NB4 (cell line): ENCODE measurements at regions not wholly inside any gene's neighbourhood (a gene's known extent, or its start where the extent isn't known, plus 50 kb on each side); places are given as distances from the start of the nearest gene placed in this dataset.
"Not testable (repeated sequence)": the region's sequence is repeated elsewhere in the genome, so short reads cannot be mapped to it uniquely, and the experiment has no call there.

Experiments
- DNase-seq: peaks from one replicate; pipeline ENCODE4 v3.0.0; 2010; ENCODE audit warnings: low read depth
- H3K4me3 ChIP-seq: one replicate; pipeline ENCODE4 v1.5.1; 2011; ENCODE audit warnings: mild to moderate bottlenecking, low read depth, low read length, moderate library complexity
- CTCF ChIP-seq: IDR thresholded peaks from one replicate; pipeline ENCODE4 v1.5.1; 2012; ENCODE audit warnings: low read depth, low read length
- MAX ChIP-seq: IDR thresholded peaks from 2 replicates; pipeline ENCODE4 v1.6.1; 2011; ENCODE audit warnings: low read depth, low read length
- MYC ChIP-seq: IDR thresholded peaks from 2 replicates; pipeline ENCODE4 v1.6.1; 2011; ENCODE audit warnings: low read depth, low read length
- POLR2A ChIP-seq: IDR thresholded peaks from 2 replicates; pipeline ENCODE4 v1.6.1; 2011; ENCODE audit warnings: mild to moderate bottlenecking; ENCODE audit not compliant: insufficient read length; ENCODE audit errors: extremely low read depth

GRCh38 chr3:65013053-65013452 is 325.3 kb upstream of the ADAMTS9 start:
- TF ChIP-seq CTCF, result no peak
- no peak for TF ChIP-seq MYC
- TF ChIP-seq POLR2A, result no peak
- TF ChIP-seq MAX, result no peak
- no peak for DNase-seq
- H3K4me3 ChIP-seq, result no peak overlapping the region

DNA sequence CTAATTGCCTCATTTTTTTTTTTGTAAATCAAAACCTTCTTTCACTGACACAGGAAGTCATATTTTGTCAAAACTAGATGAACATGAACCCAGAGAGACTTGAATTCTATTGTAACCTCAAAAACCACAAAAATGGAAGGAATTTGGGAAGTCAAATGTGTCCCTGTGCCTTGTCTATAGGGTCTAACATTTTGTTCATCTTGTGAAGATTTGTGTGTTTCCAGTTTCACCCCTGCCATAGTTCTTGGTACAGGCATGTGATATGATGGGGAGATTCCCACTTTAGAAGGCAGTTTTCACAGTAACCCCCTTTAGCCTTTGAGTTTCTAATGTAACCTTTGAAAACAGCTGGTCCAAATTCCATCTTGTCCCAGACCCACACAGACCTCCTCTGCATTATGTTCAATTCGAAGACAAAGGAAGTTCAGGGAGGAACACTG is 318.5 kb upstream of the ADAMTS9 start:
- H3K4me3 ChIP-seq, result no peak overlapping the region
- TF ChIP-seq MAX, result no peak
- no peak for TF ChIP-seq CTCF
- no peak for TF ChIP-seq MYC
- no peak for TF ChIP-seq POLR2A
- no peak for DNase-seq

DNA sequence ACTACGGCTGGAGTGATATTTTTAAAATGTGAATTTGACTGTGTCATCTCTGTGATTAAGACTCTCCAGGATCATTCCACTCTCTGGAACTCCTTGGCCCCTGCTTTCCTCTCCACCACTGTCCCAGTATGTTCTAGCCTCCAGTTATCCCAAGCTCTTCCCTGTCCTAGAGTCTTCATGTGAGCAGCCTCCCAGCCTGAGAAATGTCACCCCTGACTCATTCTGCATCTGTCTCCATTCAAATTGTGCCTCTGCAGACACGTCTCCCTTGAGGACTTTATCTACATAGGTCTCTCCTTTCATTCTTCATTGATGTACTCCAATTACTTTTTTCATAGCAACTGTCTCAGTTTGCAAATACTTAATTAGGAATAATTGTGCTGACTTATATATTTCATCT is 317.7 kb upstream of the ADAMTS9 start:
- no peak for DNase-seq
- TF ChIP-seq MYC (no peak), POLR2A (no peak), MAX (no peak), CTCF (no peak)
- H3K4me3 ChIP-seq, result no peak overlapping the region

- no peak overlapping the region for H3K4me3 ChIP-seq
- TF ChIP-seq MYC (no peak), MAX (no peak), POLR2A (no peak), CTCF (no peak)
- DNase-seq, result no peak
Measured at GRCh38 chr3:65004795-65005295, 317.0 kb upstream of the ADAMTS9 start.

- TF ChIP-seq MAX, result no peak
- no peak for TF ChIP-seq POLR2A
- no peak for TF ChIP-seq MYC
- TF ChIP-seq CTCF, result no peak
- H3K4me3 ChIP-seq, result no peak overlapping the region
- no peak for DNase-seq
Measured at GRCh38 chr3:65004306-65004705, 316.5 kb upstream of the ADAMTS9 start.

DNA sequence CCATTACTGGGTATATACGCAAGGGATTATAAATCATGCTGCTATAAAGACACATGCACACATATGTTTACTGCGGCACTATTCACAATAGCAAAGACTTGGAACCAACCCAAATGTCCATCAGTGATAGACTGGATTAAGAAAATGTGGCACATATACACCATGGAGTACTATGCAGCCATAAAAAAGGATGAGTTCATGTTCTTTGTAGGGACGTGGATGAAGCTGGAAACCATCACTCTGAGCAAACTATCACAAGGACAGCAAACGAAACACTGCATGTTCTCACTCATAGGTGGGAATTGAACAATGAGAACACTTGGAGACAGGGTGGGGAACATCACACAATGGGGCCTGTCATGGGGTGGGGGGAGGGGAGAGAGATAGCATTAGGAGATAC is 313.3 kb upstream of the ADAMTS9 start:
- DNase-seq, result not testable (repeated sequence)

More for the DNA sequence above, 313.3 kb upstream of the ADAMTS9 start:
- H3K4me3 ChIP-seq, result not testable (repeated sequence)
